ELF-1 (cell line): ENCODE measurements at regions not wholly inside any gene's neighbourhood (a gene's known extent, or its start where the extent isn't known, plus 50 kb on each side); places are given as distances from the start of the nearest gene placed in this dataset.
A peak's percentile ranks its signal among the peaks of the same experiment; 100 is the strongest.

ENCODE experiments used
- DNase-seq: peaks from one replicate; pipeline ENCODE4 v3.0.0-alpha.2; 2016; ENCODE audit warnings: low read depth, low spot score

DNA sequence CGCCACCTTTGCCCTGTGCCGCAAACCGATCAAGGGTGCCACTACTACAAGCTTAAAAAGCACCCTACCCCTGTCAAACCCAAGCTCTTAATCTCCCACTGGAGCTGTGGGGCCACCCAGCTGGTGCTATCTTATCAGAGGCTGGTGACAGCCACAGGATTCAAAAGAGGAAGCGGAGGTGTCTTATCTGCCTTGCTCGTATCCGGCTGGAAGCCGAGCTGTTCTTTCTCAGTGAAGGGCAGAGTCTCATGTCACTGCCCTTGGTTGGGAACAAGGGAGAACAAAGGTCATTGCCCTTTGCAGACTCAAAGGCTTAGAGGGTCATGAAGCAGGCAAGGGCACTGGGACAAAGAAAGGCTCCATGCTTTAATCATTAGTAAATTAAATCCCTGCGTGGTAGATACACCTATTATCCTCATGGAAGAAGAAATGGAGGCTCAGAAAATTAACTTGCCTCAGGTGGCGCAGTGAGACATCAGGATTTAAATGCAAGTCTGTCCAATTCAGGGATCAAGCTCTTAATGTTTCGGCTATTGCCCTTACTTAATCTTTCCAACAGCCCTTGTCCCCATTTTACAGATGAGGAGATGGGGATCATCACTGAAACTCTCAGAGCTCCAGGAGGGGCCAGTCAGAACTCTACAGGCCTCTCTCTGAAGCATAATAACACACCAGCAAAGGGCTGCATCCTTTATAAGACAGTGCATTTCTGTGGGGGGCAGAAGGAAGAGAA is 360.0 kb upstream of the PROK2 start:
- DNase-seq, result peak; percentile 29

DNA sequence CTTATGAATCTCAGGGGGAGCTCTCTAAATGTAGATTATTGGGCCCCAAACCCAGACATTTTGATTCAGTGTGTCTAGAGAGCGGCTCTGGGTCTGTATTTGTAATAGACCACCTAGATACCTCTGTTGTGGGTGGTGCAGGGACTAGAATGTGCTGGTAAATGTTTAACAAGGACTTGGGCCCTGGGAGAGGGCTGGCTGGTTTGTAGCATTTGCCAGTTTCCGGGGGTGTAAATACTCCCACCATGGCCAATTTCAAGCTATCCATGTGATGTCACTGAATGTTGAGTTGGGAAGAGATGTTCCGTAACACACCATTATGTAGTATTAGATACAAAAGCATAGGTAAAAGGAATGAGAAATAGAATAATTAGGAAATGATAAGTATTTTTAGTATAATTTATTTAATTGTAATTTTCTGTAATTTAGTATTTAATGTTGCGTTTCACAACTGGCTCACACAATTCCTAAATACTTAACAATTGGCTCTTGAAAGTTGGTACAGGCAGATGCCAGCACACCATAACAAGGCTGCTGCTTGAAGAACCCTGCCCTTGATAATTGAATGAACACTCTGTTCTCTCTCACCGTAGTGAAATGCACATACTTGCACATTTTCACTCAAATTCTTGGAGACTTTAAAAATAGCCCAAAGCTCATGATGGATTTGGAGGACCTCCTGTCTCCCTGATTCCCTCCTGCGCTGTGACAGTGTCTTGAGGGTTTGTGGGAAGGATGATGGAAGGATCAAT is 359.2 kb upstream of the PROK2 start:
- DNase-seq, result no peak

DNA sequence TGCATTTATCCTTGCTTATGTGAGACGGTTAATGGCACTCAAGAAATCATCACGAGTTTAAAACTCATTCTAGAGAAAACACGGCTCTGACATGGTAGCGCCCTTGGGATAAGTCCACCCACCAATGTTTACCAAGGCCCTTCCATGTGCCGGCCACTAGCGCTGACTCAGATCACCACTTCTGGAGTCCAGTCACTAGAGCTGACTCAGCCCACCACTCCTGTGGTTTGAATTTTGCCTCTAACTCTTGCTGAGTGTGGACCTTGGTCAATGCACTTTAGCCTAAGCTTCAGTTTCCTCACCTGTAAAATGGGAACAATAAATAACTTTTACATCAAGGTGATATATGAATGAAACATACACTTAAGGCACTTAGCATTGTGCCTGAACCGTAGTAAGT is 358.4 kb upstream of the PROK2 start:
- DNase-seq, result no peak

DNA sequence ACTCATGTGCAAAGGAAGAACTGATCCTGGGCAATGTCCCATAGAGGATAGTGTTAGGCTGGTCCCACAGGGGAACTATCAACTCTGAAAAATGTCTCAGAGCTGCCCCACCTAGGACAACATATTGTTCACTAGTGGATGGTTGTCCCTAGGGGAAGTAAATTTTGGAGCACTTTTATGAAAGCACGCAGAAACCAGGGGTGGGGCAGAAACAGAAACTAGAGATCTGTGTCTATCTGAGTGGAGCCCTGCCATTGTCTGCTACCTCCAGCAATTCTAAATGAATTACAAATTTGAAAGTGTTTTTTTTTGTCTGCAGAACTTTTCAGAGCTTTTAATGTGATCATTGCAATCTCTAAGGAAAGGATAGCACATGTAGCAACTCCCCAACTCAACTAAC is 357.1 kb upstream of the PROK2 start:
- no peak for DNase-seq

DNA sequence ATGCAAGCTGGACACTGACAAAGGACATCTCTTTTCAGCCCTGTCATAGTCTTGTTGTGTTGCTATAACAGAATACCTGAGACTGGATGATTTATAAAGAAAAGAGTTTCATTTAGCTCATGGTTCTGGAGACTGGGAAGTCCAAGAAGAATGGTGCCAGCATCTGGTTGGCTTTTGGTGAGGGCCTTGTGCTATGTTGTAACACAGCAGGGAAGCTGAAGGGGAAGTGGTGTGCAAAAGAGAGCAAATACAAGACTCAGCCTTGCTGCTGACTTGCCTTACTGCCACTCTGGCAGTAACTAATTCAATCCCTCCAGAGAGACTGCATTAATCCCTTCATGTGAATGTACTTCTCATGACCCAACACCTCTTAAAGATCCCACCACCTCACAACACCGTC is 356.3 kb upstream of the PROK2 start:
- no peak for DNase-seq

DNA sequence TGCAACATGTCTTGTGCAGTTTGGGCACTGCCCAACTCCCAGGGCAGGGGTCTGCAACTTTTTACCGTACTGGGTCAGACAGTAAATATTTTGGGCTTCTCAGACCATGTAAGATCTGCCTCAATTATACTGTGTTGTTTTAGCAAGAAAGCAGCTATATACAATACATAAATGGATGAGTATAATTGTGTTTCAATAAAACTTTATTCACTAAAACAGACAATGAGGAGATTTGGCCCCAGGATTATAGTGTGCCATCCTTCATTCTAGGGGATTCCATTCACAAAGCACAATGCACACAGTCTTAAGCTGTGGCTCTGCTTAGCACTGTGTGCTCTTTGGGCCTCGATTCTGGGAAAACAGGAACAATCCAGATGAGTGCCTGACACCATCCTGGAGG is 354.4 kb upstream of the PROK2 start:
- no peak for DNase-seq

DNA sequence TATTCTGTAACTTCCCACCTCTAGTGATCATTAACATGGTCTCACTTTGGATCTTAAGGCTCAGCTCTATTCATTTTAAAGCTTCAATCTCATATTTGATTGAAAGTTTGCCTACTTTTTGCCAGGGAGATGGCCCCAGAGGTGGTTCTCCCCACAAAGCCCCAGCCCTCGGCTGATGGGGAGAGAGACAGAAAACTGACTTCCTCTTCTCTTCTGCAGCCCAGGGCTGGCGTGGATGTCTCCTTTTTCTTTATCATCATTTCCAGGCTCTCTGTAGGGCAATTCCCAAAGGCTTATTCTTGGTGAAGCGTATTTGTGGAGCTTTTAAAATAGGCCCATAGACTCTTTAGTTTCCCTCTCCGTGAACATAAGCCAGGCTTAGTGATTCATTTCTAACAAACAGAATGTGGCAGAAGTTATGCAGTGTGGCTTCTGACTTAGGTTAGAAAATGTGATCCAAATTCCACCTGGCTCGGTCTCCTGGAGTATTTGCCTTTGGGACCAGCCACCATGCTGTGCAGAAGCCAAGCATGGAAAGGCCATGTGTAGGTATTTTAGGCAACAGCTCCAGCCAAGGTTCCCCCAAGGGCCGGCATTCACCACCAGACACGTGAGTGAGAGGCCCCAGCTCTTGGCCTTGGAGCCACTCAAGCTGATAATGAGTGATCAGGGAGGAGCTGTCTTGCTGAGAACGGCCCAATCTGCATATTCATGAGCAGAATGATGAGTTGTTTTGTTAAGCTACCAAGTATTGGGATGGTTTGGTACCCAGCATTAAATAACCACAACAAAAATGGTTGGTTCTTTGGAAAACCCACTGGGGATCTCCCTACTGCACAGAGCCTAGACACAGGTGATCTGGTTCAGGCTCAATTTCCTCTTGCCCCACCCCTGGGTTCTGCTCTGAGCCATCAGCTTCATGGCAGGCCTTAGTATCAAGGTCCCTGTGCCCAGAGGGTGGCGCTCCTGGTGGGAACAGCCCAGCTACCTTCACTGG is 353.2 kb upstream of the PROK2 start:
- no peak for DNase-seq

DNA sequence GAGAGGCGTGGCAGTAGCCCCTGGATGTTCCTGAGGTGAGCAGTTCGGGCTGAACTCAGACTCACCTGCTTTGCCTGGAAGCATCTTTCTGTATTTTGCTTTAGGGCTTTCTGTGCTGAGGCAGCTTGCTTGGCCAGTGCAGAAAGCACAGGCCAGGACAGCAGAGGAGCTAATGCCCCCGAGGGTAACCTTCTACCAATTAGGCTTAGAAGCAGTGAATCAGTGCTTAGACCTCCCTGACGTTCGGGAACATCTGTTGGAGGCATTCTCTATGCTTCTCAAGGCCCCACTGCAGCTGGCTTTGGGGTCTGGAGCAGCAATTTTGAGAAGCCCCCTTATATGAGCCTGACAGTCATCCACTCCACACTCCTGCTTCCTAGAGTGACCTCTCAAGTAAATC is 350.7 kb upstream of the PROK2 start:
- DNase-seq, result peak; percentile 55

DNA sequence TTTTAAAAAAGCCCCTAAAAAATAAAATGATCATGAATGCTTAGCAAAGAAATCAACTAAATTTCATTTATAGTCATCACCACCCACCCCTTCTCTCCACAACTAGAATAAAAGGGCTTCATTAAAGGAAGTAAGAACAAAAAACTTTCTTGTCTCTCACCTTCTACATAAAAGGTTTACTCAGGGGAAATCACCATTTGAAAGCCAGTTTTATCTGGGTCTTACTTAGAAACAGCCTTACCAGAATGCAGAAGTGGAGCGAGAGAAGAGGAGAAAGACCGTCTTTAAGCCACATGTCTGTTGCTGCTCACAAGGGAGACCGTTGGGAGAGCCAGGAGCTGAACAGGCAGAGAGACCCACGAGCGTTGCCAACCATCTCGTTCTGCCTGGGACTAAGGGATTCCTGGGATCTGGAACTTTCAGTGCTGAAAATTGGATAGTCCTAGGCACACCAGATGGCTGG is 350.1 kb upstream of the PROK2 start:
- no peak for DNase-seq

DNA sequence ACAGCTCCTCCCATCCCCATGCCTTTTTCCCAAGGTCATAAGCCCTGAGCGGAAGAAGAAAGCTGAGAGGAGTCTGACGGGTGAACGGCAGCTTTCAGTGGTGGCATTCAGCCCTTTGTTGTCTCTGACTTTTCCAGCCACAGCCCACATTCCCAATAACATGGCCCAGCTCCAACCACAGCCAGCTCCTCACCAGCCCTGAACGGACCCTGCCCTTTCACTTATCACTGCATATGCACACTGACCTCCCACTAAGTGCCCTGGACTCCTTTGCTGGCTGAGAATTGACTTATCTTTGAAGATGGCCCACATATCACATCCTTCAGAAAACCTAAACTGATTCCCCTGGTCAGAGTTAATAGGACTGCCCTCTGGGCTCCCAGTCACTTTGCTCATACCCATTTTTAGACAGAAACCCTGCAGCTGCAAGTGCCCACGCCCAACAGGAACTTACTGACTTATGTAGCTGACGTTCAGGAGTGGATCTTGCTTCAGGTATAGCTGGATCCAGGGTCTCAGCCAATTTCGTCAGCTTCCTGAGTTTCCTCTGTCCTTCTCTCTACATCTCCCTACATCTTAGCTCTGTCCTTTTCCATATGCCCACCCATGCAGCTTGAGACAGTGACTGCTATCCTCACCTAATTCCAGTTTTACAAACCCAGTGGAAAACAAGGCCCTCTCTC is 348.5 kb upstream of the PROK2 start:
- no peak for DNase-seq

DNA sequence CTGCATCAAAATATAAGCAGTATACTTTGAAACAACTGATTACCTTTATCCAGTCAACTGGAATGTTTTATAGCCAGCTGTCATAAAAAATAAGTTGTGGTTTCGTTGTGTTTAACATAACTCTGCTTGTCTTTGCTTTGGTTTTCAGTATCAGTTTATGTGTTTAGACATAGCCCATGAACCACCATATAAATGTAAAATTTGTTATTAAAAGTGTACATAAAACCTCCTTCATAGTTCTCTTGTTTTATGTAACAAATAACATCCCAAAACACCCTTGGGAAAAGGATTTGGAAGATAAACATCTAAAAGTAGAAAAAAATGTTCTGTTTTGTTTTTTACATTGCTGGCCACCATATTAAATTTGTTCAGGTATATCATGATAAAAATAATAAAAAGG is 347.0 kb upstream of the PROK2 start:
- DNase-seq, result no peak

DNA sequence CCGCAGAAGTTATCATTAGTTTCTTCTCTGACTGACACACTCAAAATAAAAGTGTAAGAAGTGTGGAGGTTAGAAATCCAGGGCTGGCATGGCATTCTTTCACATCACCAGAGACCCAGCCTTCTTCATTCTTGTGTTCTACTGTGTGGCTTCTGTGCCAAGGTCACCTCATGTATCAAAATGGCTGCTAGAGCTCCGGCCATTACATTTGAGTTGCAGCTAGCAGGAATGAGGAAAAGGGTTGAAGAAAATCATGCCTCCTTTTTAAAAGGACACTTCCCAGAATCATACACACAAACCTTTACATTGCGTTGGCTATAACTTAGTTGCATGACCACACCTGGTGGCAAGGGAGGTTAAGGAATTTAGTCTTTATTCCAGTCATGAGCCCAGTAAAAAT is 345.6 kb upstream of the PROK2 start:
- no peak for DNase-seq

DNA sequence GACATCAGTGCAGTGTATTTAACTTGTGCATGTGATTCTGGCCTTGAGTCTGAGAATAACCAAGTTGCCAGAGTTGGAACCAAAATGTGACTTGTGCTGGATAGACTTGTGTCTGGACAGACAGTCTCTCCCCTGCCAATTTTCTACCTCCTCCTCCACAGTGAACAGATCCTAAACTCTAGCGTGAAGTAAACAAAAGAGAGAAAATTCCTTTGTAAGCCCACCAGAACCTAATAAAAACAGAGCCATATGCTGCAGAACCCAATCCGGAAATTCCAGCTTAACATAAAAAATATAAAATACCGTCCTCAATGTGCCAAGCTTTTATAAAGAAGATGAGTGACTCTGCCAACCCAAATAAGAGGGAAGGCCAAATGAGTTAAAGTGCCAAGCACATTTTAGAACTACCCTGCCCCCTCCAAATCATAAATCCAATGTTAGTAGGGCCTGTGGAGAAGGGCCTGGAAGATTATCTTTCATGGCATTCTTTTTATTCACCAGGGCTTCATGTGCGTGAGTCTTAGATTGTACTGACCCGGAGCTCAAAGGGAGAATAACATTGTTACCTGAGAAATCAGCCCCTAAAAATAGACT is 344.6 kb upstream of the PROK2 start:
- DNase-seq, result no peak

DNA sequence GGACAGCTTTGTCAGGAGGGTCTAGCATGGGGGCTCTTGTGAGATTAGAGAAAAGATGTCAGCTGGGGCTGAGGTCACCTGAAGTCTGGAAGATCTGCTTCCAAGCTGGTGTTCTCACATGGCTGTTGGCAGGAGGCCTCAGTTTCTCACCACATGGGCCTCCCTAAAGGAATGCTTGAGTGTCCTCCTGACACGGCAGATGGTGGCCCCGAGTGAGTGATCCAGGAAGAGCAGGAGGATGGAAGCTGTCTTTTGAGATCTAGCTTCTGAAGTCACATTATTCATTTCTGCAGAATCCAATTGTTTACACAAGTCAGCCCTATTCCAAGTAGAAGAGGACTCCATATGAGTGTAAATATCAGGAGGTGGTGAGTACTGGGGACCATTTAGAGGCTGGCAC is 344.0 kb upstream of the PROK2 start:
- DNase-seq, result no peak

DNA sequence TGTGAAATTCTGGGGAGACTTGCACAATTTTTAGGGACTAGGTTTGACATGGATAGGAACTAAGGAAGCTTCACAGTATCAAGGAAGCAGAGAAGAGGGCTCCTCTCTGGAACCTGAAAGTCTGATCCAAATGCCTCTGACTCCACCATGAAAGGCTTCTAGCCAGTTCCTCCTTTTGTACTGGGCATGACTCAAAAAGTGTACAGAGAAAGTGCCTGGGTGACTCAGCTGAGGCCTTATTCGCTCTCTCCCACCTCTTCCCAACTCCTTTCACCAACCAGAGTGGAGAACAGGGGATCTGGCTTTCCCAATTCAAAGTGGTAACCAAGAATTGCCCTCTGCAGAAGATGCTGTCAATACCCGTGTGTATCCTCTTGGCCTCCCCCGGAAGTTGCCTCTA is 342.9 kb upstream of the PROK2 start:
- DNase-seq, result no peak

DNA sequence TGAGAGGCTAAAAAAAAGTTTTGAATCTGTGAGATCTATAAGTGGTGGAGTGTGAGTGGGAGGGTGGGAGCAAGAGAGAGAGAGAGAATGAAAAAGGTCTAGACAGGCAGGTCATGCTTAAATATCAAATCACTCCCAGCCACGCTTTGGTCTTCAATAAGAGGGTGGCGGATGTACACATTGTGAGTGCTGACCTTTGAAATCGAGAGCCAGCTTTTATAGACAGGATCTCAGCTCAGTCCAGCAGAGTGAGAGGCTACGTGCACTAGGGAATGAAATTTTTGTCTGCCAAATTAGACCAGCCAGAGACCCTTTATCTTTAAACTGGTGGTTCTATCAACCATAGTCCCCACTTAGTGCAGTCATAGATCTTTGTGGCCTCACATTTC is 342.3 kb upstream of the PROK2 start:
- DNase-seq, result no peak

DNA sequence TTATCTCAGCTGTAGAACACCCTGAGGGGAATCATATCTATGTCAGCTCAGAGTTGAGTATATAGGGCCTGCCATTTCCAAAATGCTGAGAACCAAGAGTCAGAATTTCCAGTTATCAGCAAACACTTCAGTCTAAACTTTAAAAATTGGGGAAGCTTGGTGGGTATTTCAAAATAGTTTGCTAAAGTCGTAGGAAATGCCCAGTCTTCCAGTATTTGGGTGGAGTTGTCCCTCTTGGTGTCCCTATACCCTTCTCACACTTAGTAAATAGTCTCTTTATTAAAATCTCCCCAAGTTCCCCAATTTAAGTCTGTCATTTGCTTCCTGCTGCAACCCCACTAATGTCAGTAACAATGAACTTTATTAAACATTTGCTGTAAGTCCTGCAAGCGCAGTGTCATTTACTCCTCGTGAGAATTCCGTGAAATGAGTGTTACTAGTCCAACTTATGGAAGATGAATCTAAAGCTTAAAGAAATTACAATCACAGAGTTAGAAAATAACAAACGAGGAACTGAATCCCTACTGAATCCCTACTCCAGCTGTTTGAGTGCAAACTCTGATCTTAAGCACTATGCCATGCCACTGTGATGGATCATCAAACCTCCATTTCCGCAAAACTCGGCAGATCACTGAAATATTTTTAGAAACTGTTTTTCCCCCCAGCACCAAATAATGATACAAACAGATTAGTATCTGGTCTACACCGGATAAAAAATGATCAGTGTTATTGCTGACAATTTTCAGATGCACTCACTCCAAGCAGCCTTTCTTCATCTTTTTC is 341.7 kb upstream of the PROK2 start:
- DNase-seq, result no peak

DNA sequence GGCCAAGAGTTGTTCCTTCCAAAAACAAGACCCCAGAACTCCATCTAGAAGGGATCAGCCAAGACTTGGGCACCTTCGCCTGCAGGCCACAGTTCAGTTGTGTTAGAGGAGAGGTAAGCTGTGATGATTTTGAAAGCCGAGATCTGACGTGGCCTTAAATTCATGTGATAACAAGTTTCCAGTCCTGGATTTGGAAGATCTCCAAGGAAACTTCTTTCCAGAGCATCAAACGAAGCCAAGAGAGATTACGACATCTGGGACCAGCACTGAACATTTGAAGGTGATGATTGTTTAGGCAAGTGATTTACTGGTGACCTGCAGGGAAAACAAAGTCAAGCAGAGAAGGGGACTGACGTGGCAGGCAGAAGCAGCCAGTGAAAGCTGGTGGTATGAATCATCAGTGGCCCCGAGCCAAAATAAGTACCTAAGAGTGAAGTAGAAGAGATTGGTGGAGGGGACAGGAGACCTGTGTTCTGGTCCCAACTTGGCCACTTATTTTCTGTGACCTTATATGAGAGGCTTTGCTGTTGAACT is 339.0 kb upstream of the PROK2 start:
- peak; percentile 29 for DNase-seq

DNA sequence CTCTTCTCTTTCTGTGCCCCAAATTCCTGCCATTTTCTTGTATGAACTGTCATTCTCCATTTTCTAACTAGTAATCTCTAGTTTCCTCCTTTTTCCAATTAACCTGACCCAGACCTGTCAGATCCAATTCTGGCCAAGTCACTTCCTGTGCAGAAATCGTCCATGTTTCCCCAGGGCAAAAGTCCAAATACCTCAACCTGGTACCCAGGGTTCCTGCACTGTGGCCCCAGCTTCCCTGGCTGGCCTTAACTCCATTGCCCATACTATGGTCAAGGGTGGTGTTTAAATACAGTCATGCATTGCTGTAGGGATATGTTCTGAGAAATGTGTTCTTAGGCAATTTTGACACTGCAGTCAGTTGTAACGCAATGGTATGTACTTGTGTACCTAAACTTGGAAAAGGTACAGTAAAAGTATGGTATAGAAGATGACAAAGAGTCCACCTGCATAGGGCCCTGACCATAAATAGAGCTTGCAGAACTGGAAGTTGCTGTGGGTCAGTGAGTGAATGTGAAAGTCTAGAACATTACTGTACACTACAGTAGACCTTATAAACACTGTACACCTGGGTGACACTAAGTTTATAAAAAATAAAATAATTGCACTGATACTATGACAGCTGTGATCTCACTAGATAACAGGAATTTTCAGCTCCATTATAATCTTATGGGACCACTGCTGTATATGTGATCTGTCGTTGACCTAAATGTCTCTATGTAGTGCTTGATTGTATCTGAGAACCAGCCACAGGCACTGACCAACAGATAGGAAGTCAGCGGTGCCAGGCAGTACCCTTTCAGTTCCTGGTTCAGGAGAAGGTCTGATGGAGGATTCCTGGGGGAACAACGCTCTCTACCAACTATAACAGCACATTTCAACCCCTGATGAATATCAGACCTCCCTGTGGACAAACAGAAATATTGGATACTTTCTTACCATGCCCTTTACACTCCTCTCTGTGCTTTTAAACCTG is 336.1 kb upstream of the PROK2 start:
- DNase-seq, result no peak
